ENCODE measurements at regions not wholly inside any gene's neighbourhood (a gene's known extent, or its start where the extent isn't known, plus 50 kb on each side); places are given as distances from the start of the nearest gene placed in this dataset.

DNA sequence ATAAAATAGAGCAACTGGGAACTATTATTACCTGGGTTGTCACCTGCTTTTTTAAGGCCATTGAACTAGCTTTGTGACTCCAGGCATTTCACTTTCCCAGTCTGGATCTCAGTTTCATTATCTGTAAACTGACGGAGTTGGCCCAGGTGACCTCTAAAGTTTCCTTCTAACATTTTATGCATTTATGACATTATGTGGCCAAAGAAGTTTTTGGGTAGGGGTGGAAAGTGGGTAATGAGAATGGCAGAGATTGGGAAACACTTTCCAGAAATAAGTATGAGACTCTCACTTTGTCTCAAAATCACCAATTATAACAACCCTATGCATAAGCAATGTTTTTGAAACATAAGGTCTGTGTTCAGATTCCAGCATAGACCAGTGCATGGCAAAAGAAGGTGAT, 99.1 kb upstream of the ARHGEF3 start:
- intact Hi-C loops (cut with DNase I): no loop called here
- no peak overlapping the region for H3K4me3 ChIP-seq
- TF ChIP-seq, protein P1, sequence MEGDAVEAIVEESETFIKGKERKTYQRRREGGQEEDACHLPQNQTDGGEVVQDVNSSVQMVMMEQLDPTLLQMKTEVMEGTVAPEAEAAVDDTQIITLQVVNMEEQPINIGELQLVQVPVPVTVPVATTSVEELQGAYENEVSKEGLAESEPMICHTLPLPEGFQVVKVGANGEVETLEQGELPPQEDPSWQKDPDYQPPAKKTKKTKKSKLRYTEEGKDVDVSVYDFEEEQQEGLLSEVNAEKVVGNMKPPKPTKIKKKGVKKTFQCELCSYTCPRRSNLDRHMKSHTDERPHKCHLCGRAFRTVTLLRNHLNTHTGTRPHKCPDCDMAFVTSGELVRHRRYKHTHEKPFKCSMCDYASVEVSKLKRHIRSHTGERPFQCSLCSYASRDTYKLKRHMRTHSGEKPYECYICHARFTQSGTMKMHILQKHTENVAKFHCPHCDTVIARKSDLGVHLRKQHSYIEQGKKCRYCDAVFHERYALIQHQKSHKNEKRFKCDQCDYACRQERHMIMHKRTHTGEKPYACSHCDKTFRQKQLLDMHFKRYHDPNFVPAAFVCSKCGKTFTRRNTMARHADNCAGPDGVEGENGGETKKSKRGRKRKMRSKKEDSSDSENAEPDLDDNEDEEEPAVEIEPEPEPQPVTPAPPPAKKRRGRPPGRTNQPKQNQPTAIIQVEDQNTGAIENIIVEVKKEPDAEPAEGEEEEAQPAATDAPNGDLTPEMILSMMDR (IDR thresholded peaks at IDR 0.05): no peak
- H3K4me1 ChIP-seq: no peaks in the 10 kb centered on the region
- no peaks in the 10 kb centered on the region for H3K27me3 ChIP-seq
- DNase-seq (no peak), FAIRE-seq (no peak), ATAC-seq (no peak)
- no peaks in the 10 kb centered on the region for H3K36me3 ChIP-seq
- 0% methylated on average over 1 of the region's 1 CpG for WGBS, 2 donors
- H3K9me3 ChIP-seq: no peaks in the 10 kb centered on the region
- no peak overlapping the region for H3K27ac ChIP-seq

DNA sequence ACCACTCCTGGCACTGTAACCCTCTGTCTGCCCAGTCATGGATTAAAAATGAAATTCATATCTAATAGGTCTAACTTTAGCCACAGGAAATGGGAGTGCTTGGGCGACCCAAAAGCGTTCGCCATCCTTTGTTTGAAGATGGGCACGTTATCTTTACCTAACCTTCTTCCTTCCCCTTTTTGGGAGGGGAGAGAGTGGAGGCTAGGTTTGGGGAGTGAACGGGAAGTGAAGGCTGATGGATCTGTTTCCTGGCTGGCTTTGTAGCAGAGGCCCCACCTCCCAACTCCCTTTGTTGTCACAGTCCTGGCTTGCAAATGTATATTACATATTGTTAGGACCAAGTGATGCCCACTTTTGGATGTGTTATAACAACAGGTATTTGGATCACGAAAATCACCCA, 98.1 kb upstream of the ARHGEF3 start:
- intact Hi-C loops (cut with DNase I): no loop called here
- H3K27ac ChIP-seq: no peak overlapping the region
- H3K4me3 ChIP-seq: no peak overlapping the region
- ATAC-seq: no peak
- no peak for DNase-seq
- no peaks in the 10 kb centered on the region for H3K36me3 ChIP-seq
- H3K27me3 ChIP-seq: no peaks in the 10 kb centered on the region
- no peaks in the 10 kb centered on the region for H3K9me3 ChIP-seq
- WGBS, 2 donors: 78 to 88% methylated on average over 6 of the region's 6 CpGs
- FAIRE-seq: no peak
- H3K4me1 ChIP-seq: no peaks in the 10 kb centered on the region
- TF ChIP-seq, protein P1 (IDR thresholded peaks at IDR 0.05): no peak

DNA sequence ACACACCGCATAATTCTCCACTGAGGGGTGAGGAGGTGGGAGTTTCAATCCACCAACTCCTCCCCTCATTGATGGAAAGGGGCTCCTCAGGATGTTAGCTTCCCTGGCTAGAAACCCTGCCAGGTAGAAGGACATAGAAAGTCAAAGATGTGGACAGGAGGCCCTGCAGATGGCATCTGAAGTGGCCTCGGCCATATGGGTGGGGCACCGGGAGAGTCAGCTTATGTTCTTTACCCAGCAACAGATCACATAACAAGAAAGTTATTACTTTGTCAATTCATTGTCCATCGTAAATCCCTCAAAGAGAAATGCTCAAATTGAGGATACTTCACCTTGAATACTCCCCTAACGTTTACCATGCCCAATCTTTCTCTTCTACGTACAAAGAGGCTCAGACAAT, 97.3 kb upstream of the ARHGEF3 start:
- intact Hi-C loops (cut with DNase I): no loop called here
- no peak for FAIRE-seq
- DNase-seq: no peak
- TF ChIP-seq, protein P1 (IDR thresholded peaks at IDR 0.05): no peak
- WGBS, 2 donors: 76 to 77% methylated on average over 6 of the region's 6 CpGs
- H3K4me1 ChIP-seq: no peaks in the 10 kb centered on the region
- H3K27me3 ChIP-seq: no peaks in the 10 kb centered on the region
- H3K9me3 ChIP-seq: no peaks in the 10 kb centered on the region
- H3K4me3 ChIP-seq: no peak overlapping the region
- H3K27ac ChIP-seq: no peak overlapping the region
- ATAC-seq: no peak
- no peaks in the 10 kb centered on the region for H3K36me3 ChIP-seq

DNA sequence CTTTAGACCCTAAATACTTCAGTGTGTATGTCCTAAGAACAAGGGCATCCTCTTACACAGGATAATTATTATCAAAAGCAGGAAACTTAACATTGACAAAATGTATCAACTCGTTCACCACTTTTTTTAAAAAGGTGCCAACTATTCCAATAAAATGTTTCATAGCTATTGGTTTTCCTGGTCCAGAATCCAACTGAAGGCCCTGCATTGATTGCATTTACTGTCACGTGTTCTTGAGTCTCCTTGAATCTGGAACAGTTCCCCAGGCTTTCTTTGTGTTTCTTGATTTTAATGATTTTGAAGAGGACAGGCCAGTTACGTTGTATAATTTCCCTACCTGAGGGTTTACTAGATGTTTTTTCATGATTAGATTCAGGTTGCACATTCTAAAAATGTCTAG, 94.6 kb upstream of the ARHGEF3 start:
- Histone ChIP-seq H3K36me3 (no peaks in the 10 kb centered on the region), H3K4me3 (no peak overlapping the region), H3K27me3 (no peaks in the 10 kb centered on the region), H3K4me1 (no peaks in the 10 kb centered on the region), H3K9me3 (no peaks in the 10 kb centered on the region), H3K27ac (no peak overlapping the region)
- ATAC-seq: no peak
- TF ChIP-seq, protein P1 (IDR thresholded peaks at IDR 0.05): no peak
- no peak for FAIRE-seq
- DNase-seq: no peak
- intact Hi-C loops (cut with DNase I): no loop called here
- 60 to 70% methylated on average over 3 of the region's 3 CpGs for WGBS, 2 donors

GRCh38 chr3:56894881-56895431, 93.2 kb upstream of the ARHGEF3 start:
- Histone ChIP-seq H3K27me3 (no peaks in the 10 kb centered on the region), H3K27ac (no peak overlapping the region), H3K4me1 (no peaks in the 10 kb centered on the region), H3K9me3 (no peaks in the 10 kb centered on the region), H3K36me3 (no peaks in the 10 kb centered on the region), H3K4me3 (no peak overlapping the region)
- intact Hi-C loops (cut with DNase I): no loop called here
- TF ChIP-seq, protein P1 (IDR thresholded peaks at IDR 0.05): no peak
- FAIRE-seq: no peak
- DNase-seq: no peak
- WGBS, 2 donors: 79 to 89% methylated on average over 10 of the region's 10 CpGs
- ATAC-seq: no peak
